ENCODE measurements at regions not wholly inside any gene's neighbourhood (a gene's known extent, or its start where the extent isn't known, plus 50 kb on each side); places are given as distances from the start of the nearest gene placed in this dataset.
"Not testable (repeated sequence)": the region's sequence is repeated elsewhere in the genome, so short reads cannot be mapped to it uniquely, and the experiment has no call there.

GRCh38 chr2:145543155-145543554 lies 1023.2 kb upstream of the ZEB2 start:
- H3K27me3 ChIP-seq: no peaks in the 10 kb centered on the region

GRCh38 chr2:145541028-145541427 lies 1021.1 kb upstream of the ZEB2 start:
- TF ChIP-seq POLR2A (IDR thresholded peaks at IDR 0.05) (no peak), CTCF (IDR thresholded peaks at IDR 0.05) (no peak)

More at GRCh38 chr2:145543155-145543554, 1023.2 kb upstream of the ZEB2 start:
- no peak for DNase-seq
- no peaks in the 10 kb centered on the region for H3K36me3 ChIP-seq
- no peak for TF ChIP-seq POLR2A (IDR thresholded peaks at IDR 0.05)
- no peak for TF ChIP-seq CTCF (IDR thresholded peaks at IDR 0.05)
- H3K4me1 ChIP-seq: no peaks in the 10 kb centered on the region
- H3K4me3 ChIP-seq: no peak overlapping the region
- H3K27ac ChIP-seq: no peak overlapping the region
- H3K9me3 ChIP-seq: no peaks in the 10 kb centered on the region

DNA sequence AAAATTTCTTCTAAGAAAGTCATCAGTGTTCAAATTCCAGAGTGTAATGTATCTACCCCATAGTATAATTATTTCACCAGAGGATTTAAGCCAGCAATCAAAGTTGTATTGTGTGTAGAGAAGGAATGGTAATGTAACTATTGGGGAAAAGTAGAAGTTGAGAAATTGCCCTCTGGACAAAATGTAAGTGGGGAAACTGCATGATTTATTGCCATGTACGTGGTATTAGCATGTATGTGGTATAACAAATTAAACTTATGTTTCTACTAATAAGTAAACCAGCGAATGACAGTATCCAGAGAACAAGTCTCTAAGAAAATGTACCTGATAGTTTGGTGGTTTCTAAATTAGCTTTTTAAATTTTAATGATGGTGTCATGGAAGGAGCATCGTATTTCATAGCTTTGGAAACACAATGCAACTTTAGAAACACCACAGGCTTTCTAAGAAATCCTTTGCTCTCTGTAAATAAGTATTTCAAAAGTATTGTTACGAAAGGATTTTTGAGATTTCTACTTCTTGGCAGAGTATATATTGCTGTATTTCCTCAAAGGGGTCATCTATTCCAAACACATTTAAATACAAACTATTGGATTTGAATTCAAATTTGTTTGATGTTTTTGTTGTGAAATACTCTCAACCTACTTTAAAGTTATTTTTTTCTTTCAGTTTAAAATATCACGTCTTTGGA lies 1018.9 kb upstream of the ZEB2 start:
- Histone ChIP-seq H3K9me3 (no peaks in the 10 kb centered on the region), H3K4me3 (no peak overlapping the region), H3K4me1 (no peaks in the 10 kb centered on the region), H3K36me3 (no peaks in the 10 kb centered on the region), H3K27me3 (no peaks in the 10 kb centered on the region), H3K27ac (no peak overlapping the region)
- DNase-seq: no peak
- TF ChIP-seq CTCF (IDR thresholded peaks at IDR 0.05) (no peak), POLR2A (IDR thresholded peaks at IDR 0.05) (no peak)

More at GRCh38 chr2:145541028-145541427, 1021.1 kb upstream of the ZEB2 start:
- no peaks in the 10 kb centered on the region for H3K36me3 ChIP-seq
- no peaks in the 10 kb centered on the region for H3K27me3 ChIP-seq
- DNase-seq: no peak
- no peaks in the 10 kb centered on the region for H3K9me3 ChIP-seq
- no peak overlapping the region for H3K4me3 ChIP-seq
- no peak overlapping the region for H3K27ac ChIP-seq
- H3K4me1 ChIP-seq: no peaks in the 10 kb centered on the region

DNA sequence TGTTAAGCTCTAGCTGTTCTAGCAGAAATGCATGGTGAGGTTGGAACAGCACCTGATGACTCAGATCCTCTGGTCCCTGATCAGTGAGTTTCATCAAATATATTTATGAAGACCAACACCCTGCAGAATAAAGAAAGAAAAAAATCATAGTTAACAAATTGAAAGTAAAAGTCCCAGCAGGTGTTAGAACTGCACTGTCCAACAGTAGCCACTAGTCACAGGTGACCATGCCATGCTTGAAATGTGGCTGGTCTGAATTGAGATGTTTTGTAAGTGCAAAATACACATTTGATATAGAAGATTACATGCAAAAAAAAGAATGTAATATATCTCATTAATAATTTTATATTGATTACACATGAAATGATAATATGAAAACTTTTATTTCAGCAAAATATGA lies 1010.7 kb upstream of the ZEB2 start:
- Histone ChIP-seq H3K4me3 (no peak overlapping the region), H3K36me3 (no peaks in the 10 kb centered on the region), H3K4me1 (no peaks in the 10 kb centered on the region), H3K27me3 (no peaks in the 10 kb centered on the region), H3K27ac (no peak overlapping the region), H3K9me3 (no peaks in the 10 kb centered on the region)
- no peak for TF ChIP-seq POLR2A (IDR thresholded peaks at IDR 0.05)
- TF ChIP-seq CTCF (IDR thresholded peaks at IDR 0.05): no peak
- no peak for DNase-seq

DNA sequence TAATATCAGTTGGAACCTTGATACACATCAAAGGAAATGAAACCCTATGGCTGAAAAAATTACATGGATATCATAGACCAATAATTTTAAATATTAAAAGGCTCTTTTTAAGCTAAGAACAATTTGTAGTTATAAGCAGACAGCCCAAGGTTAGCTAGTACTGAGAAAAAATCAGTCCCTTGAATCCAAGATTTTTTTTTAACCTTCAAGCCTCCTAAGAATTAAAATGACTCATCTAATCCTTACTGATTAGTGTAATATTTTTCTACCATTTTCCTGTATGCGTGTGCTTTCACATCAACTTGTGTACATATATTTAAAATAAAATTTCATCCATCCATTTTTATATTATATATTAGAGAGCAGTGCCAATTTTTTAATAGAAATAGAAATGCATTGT lies 1004.9 kb upstream of the ZEB2 start:
- Histone ChIP-seq H3K4me1 (no peaks in the 10 kb centered on the region), H3K9me3 (no peaks in the 10 kb centered on the region), H3K36me3 (no peaks in the 10 kb centered on the region), H3K27me3 (no peaks in the 10 kb centered on the region), H3K4me3 (no peak overlapping the region), H3K27ac (no peak overlapping the region)
- TF ChIP-seq POLR2A (IDR thresholded peaks at IDR 0.05) (no peak), CTCF (IDR thresholded peaks at IDR 0.05) (no peak)
- DNase-seq: no peak

DNA sequence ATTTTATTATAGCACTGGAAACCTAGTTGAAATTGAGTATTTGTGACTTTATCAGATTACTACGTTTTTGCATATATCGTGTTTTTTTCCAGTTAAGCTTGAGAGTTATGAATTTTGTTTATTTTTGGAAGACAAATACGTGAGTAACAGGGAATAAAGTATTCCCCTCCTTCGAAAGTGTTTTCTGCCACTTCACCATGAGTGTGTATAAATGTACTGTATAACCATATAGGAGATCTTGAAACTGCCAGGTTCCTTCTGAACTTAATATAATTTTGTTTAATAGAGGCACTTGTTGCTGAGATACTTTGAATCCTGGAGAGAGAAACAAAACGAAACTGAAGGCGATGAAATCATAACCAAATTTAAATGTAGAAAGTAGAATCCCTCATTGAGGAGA lies 1004.4 kb upstream of the ZEB2 start:
- Histone ChIP-seq H3K9me3 (no peaks in the 10 kb centered on the region), H3K27me3 (no peaks in the 10 kb centered on the region), H3K27ac (no peak overlapping the region), H3K36me3 (no peaks in the 10 kb centered on the region), H3K4me3 (no peak overlapping the region), H3K4me1 (no peaks in the 10 kb centered on the region)
- no peak for DNase-seq
- no peak for TF ChIP-seq CTCF (IDR thresholded peaks at IDR 0.05)
- no peak for TF ChIP-seq POLR2A (IDR thresholded peaks at IDR 0.05)

GRCh38 chr2:145519254-145519653 lies 999.3 kb upstream of the ZEB2 start:
- H3K4me3 ChIP-seq, H3K36me3 ChIP-seq, H3K27me3 ChIP-seq, H3K4me1 ChIP-seq, H3K27ac ChIP-seq, DNase-seq, H3K9me3 ChIP-seq: not testable (repeated sequence)

Measured in Peyer's patch (tissue), 4 donors.